Astrocyte of the spinal cord (primary cell): ENCODE measurements at regions not wholly inside any gene's neighbourhood (a gene's known extent, or its start where the extent isn't known, plus 50 kb on each side); places are given as distances from the start of the nearest gene placed in this dataset.
"Not testable (repeated sequence)": the region's sequence is repeated elsewhere in the genome, so short reads cannot be mapped to it uniquely, and the experiment has no call there.

Experiments used
- DNase-seq: peaks from one replicate; pipeline ENCODE4 v3.0.0; 2011; ENCODE audit warnings: low read depth, low spot score
- H3K4me3 ChIP-seq: 2 replicates; pipeline ENCODE4 v1.5.1; 2011; ENCODE audit warnings: low read depth, mild to moderate bottlenecking, low read length, moderate library complexity
- in situ Hi-C: cut with HindIII; loops from 2 replicates; pipeline ENCODE4 v1.10.0; 2017; ENCODE audit warnings: low sequenced_read_pairs
- TF ChIP-seq, protein P1 (sequence below): IDR thresholded peaks from 2 replicates; pipeline ENCODE4 v1.5.1; 2012; ENCODE audit warnings: low read depth, mild to moderate bottlenecking, low read length, inconsistent platforms

DNA sequence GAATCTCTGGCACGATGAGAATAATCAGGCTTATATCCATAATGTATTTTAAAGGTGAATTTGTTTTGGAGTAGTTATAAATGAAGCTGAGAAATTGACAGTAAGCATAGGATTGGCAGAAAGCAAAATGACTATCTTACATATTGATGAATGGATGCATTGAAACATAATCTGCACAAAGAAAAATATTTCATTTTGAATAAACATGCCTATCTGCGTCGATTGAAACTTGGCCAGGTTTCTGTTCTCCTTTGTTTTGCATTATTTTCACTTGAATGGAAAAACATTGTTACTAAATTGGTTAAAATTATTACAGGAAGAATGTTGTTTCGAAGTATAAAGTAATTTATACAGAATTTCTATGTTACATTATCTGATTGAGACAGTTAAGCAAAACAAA lies 128.2 kb downstream of the USP22 start:
- TF ChIP-seq, protein P1, sequence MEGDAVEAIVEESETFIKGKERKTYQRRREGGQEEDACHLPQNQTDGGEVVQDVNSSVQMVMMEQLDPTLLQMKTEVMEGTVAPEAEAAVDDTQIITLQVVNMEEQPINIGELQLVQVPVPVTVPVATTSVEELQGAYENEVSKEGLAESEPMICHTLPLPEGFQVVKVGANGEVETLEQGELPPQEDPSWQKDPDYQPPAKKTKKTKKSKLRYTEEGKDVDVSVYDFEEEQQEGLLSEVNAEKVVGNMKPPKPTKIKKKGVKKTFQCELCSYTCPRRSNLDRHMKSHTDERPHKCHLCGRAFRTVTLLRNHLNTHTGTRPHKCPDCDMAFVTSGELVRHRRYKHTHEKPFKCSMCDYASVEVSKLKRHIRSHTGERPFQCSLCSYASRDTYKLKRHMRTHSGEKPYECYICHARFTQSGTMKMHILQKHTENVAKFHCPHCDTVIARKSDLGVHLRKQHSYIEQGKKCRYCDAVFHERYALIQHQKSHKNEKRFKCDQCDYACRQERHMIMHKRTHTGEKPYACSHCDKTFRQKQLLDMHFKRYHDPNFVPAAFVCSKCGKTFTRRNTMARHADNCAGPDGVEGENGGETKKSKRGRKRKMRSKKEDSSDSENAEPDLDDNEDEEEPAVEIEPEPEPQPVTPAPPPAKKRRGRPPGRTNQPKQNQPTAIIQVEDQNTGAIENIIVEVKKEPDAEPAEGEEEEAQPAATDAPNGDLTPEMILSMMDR = no peak
- DNase-seq = no peak
- H3K4me3 ChIP-seq = no peak overlapping the region
- in situ Hi-C loops = no loop called here

DNA sequence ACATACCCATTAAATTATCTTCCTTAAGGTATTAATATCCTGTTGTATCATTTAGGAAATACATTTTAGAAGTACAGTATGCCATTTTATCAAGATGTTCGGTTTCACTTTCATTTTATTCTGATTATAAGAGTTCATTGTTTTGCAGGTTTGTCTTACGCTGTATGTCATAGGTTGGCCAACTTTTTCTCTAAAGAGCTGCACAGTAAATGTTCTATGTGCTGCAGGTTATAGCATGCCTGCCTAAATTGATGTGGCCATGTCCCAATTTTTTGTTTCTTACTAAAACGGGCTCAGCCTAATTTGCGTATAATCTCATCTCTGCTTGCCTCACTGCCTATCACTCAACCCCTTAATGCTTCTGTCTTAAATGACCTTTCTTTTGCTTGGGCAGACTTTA lies 126.4 kb downstream of the USP22 start:
- H3K4me3 ChIP-seq = no peak overlapping the region
- TF ChIP-seq, protein P1 = no peak
- in situ Hi-C loops = no loop called here
- no peak for DNase-seq

DNA sequence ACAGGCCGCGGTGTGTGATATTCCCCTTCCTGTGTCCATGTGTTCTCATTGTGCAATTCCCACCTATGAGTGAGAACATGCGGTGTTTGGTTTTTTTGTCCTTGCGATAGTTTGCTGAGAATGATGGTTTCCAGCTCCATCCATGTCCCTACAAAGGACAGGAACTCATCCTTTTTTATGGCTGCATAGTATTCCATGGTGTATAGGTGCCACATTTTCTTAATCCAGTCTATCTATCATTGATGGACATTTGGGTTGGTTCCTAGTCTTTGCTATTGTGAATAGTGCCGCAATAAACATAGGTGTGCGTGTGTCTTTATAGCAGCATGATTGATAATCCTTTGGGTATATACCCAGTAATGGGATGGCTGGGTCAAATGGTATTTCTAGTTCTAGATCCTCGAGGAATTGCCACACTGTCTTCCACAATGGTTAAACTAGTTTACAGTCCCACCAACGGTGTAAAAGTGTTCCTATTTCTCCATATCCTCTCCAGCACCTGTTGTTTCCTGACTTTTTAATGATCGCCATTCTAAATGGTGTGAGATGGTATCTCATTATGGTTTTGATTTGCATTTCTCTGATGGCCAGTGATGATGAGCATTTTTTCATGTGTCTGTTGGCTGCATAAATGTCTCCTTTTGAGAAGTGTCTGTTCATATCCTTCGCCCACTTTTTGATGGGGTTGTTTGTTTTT lies 125.1 kb downstream of the USP22 start:
- H3K4me3 ChIP-seq, DNase-seq, in situ Hi-C loops: not testable (repeated sequence)

DNA sequence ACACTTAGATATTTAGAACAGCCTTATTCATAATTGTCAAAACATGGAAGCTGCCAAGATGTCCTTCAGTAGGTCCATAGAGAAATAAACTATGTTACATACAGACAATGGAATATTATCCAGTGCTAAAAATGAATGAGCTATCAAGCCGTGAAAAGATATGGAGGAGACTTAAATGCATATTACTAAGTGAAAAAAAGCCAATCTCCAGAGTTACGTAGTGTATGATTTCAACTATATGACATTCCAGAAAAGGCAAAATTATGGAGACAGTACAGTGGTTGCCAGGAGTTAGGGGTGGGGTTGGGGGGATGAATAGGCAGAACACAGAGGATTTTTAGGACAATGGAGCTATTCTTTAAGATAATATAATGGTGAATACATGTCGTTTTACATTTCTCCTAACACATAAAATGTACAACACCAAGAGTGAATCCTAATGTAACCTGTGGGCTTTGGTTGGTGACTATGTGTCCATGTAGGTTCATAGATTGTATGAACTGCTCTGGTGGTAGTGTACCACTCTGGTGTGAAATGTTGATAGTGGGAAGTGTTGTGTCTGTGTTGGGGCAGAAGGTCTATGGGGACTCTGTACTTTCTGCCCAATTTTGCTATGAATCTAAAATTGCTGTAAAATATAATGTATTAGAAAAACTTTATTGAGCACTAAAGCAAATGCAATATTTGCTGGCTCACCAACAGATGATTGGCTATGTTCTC lies 122.6 kb downstream of the USP22 start:
- in situ Hi-C loops = no loop called here

DNA sequence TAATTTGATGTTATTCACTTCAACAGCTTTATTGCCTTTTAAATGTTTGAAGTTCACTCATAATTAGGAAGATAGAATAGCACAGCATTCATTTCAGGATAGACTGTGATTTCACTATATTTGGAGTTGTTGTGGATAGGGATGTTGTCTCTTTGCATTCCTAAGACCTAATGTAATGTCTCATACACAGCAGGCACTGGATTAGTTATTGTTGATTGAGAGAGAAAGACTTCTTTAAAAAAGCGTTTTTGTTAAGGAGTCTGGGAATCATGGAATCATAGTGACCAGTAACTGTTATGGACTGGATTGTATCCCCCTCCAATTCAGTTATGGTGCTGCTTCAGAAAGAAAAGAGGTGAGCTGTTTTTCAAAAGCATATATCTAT lies 122.0 kb downstream of the USP22 start:
- TF ChIP-seq, protein P1 = no peak
- peak; percentile 72 for DNase-seq
- no peak overlapping the region for H3K4me3 ChIP-seq
- in situ Hi-C loops = no loop called here

More for the DNA sequence above, 122.6 kb downstream of the USP22 start:
- TF ChIP-seq, protein P1 = no peak
- DNase-seq = no peak
- H3K4me3 ChIP-seq = no peak overlapping the region

DNA sequence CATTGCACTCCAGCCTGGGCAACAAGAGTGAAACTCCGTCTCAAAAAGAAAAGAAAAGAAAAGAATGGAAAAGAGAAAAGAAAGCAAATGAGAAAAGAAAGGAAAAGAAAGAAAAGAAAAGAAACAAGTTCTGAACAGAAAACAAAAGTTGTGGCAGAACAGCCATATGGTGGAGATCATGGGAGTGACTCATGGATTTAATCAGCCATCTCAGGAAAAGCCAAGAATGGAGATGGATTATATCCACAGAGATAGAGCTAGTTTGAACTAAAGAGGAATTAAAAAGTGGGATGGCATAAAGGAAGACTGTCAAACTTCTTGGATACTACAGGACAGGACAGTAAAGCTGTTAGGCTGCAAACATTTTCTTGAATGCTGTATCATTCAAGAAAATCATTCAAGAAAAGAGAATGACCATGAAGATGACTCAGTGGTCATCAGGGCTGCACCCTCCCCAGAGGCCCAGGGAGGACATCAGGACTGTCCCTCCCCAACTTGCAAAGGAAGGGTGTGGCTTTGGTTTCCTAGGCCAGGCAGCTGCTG lies 120.6 kb downstream of the USP22 start:
- no peak overlapping the region for H3K4me3 ChIP-seq
- in situ Hi-C loops = no loop called here
- peak; percentile 58 for DNase-seq
- TF ChIP-seq, protein P1 = no peak

DNA sequence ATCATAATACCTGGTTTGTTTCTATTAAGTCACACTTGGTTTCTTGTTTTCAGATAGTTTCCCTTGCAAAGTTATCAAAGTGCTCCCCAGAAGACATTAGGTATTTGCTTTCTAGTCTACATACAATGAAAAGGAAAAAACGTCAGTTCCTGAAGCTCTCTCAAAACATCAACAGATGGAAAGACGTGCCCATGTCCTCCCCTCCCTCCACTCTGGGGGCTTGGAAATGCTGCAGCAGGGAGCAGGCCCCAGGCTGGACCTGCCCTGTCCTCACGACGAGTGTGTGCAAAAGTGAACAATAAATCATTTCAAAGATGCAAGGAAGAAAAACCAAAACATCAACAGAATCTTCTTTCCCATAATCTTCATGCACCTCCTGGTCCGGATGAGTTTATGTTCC lies 118.5 kb downstream of the USP22 start:
- no peak overlapping the region for H3K4me3 ChIP-seq
- DNase-seq = no peak
- in situ Hi-C loops = no loop called here
- TF ChIP-seq, protein P1 = no peak
